CD4-positive, alpha-beta memory T cell (primary cell): ENCODE measurements at regions not wholly inside any gene's neighbourhood (a gene's known extent, or its start where the extent isn't known, plus 50 kb on each side); places are given as distances from the start of the nearest gene placed in this dataset.

Experiments
- CTCF ChIA-PET: fragments of 350-600 bp; sonication (Branson Sonifier 250); formaldehyde crosslinking; loops from one replicate; lab custom pipeline; 2021; ENCODE audit warnings: inconsistent platforms; ENCODE audit not compliant: partially characterized antibody; lab: Charles Lee
- POLR2A ChIA-PET: fragments of 350-600 bp; sonication (Branson Sonifier 250); formaldehyde crosslinking; loops from one replicate; lab custom pipeline; 2021; ENCODE audit not compliant: partially characterized antibody; lab: Charles Lee
- DNase-seq, 5 donors: peaks; one replicate each; pipeline versions ENCODE4 v3.0.0 to v3.0.0-alpha.2; 2020 to 2022; ENCODE audit warnings: mixed read lengths in 1 of 5
- H3K27ac ChIP-seq: one replicate; pipeline ENCODE4 v1.7.0; 2013; ENCODE audit warnings: low read depth, low read length
- H3K27me3 ChIP-seq: 2 replicates; pipeline ENCODE4 v1.7.0; 2013; ENCODE audit warnings: mild to moderate bottlenecking, low read length, moderate library complexity; ENCODE audit not compliant: insufficient read depth
- H3K36me3 ChIP-seq: 2 replicates; pipeline ENCODE4 v1.7.0; 2013; ENCODE audit warnings: mild to moderate bottlenecking, low read length, moderate library complexity; ENCODE audit not compliant: insufficient read depth
- H3K4me1 ChIP-seq: 2 replicates; pipeline ENCODE4 v1.7.0; 2013; ENCODE audit warnings: mild to moderate bottlenecking, low read length, moderate library complexity; ENCODE audit not compliant: insufficient read depth
- H3K4me3 ChIP-seq, 2 donors: one replicate each; pipeline ENCODE4 v1.7.0; 2013; ENCODE audit warnings: low read length in 2 of 2, mild to moderate bottlenecking in 1 of 2
- H3K9me3 ChIP-seq, 2 donors: one replicate each; pipeline ENCODE4 v1.7.0; 2013; ENCODE audit warnings: low read length in 2 of 2, control low read depth in 1 of 2; ENCODE audit not compliant: control insufficient read depth in 1 of 2
- H3K27ac Mint-ChIP-seq, 7 donors: one replicate each; pipeline ENCODE4 v1.8.0; 2020 to 2021; ENCODE audit warnings: mixed read lengths in 7 of 7, mild to moderate bottlenecking in 6 of 7, inconsistent platforms in 3 of 7, moderate library complexity in 3 of 7
- H3K27me3 Mint-ChIP-seq, 2 donors: one replicate each; pipeline ENCODE4 v1.8.0; 2020 to 2021; ENCODE audit warnings: mixed read lengths in 2 of 2
- H3K36me3 Mint-ChIP-seq, 2 donors: one replicate each; pipeline ENCODE4 v1.8.0; 2020 to 2021; ENCODE audit warnings: mixed read lengths in 2 of 2, inconsistent platforms in 1 of 2, mild to moderate bottlenecking in 1 of 2
- H3K4me1 Mint-ChIP-seq, 4 donors: one replicate each; pipeline ENCODE4 v1.8.0; 2020 to 2021; ENCODE audit warnings: mixed read lengths in 4 of 4, mild to moderate bottlenecking in 1 of 4
- H3K4me3 Mint-ChIP-seq, 8 donors: one replicate each; pipeline ENCODE4 v1.8.0; 2020 to 2021; ENCODE audit warnings: mixed read lengths in 8 of 8, mild to moderate bottlenecking in 7 of 8, moderate library complexity in 6 of 8, inconsistent platforms in 3 of 8
- H3K9me3 Mint-ChIP-seq, 8 donors: one replicate each; pipeline ENCODE4 v1.8.0; 2020 to 2021; ENCODE audit warnings: mixed read lengths in 8 of 8, mild to moderate bottlenecking in 5 of 8, inconsistent platforms in 3 of 8, moderate library complexity in 1 of 8
- intact Hi-C: fragments of 100-400 bp; cut with micrococcal nuclease; formaldehyde crosslinking; loops from one replicate; pipeline ENCODE4 v1.15.1; 2023

DNA sequence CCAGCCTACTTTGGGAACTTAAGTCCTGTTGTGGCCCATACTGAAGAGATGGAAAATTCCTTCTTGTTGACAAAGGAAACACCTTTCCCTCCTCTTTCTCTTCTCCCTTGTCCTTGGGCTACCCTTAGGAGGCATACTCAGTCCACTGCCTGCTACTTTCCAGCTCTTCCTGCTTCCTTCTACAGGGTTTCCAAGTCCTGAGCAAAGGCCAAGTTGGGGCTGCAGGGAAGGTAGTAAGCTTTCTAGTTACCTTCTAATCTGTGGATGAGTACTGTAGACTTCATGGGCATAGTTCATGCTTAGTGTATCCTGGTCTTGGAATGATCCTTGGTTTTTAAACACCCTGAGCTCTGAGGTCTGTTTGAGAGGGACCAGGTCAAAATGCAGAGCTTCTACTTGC is 299.2 kb upstream of the MAF start:
- no peak overlapping the region for H3K4me3 ChIP-seq
- Mint-ChIP-seq H3K4me1 (no peaks in the 10 kb centered on the region), H3K27ac (no peak overlapping the region), H3K9me3 (peaks cover 0 to 1% (median 0%) of the 10 kb centered on the region in 8 donors), H3K4me3 (no peak overlapping the region), H3K27me3 (peaks cover 0 to 7% of the 10 kb centered on the region in 2 donors), H3K36me3 (no peaks in the 10 kb centered on the region)
- H3K4me1 ChIP-seq = no peaks in the 10 kb centered on the region
- H3K27me3 ChIP-seq = no peaks in the 10 kb centered on the region
- DNase-seq = no peak
- no peaks in the 10 kb centered on the region for H3K9me3 ChIP-seq
- intact Hi-C loops = no loop called here
- no peaks in the 10 kb centered on the region for H3K36me3 ChIP-seq
- CTCF ChIA-PET = no interaction called here
- POLR2A ChIA-PET = no interaction called here
- no peak overlapping the region for H3K27ac ChIP-seq

- H3K4me1 ChIP-seq = no peaks in the 10 kb centered on the region
- no peaks in the 10 kb centered on the region for H3K9me3 ChIP-seq
- Mint-ChIP-seq H3K27ac (peak overlapping the region in 1 of 7 donors; percentile 39), H3K9me3 (peaks cover 0 to 1% (median 0%) of the 10 kb centered on the region in 8 donors), H3K4me1 (no peaks in the 10 kb centered on the region), H3K4me3 (no peak overlapping the region), H3K36me3 (no peaks in the 10 kb centered on the region), H3K27me3 (peaks cover 0 to 7% of the 10 kb centered on the region in 2 donors)
- no peak overlapping the region for H3K4me3 ChIP-seq
- no peaks in the 10 kb centered on the region for H3K36me3 ChIP-seq
- ChIA-PET CTCF (no interaction called here), POLR2A (no interaction called here)
- H3K27ac ChIP-seq = no peak overlapping the region
- DNase-seq = no peak
- no peaks in the 10 kb centered on the region for H3K27me3 ChIP-seq
- intact Hi-C loops = no loop called here
Observed at GRCh38 chr16:79899316-79899715, 298.8 kb upstream of the MAF start.

GRCh38 chr16:79898703-79899102 is 298.2 kb upstream of the MAF start:
- Mint-ChIP-seq H3K27ac (peak overlapping the region in 1 of 7 donors; percentile 39), H3K27me3 (peaks cover 0 to 3% of the 10 kb centered on the region in 2 donors), H3K4me3 (no peak overlapping the region), H3K36me3 (no peaks in the 10 kb centered on the region), H3K4me1 (no peaks in the 10 kb centered on the region), H3K9me3 (peaks cover 0 to 1% (median 0%) of the 10 kb centered on the region in 8 donors)
- intact Hi-C loops = no loop called here
- H3K27ac ChIP-seq = no peak overlapping the region
- H3K36me3 ChIP-seq = no peaks in the 10 kb centered on the region
- H3K9me3 ChIP-seq = no peaks in the 10 kb centered on the region
- POLR2A ChIA-PET = no interaction called here
- H3K4me1 ChIP-seq = no peaks in the 10 kb centered on the region
- CTCF ChIA-PET = no interaction called here
- DNase-seq = no peak
- H3K4me3 ChIP-seq = no peak overlapping the region
- no peaks in the 10 kb centered on the region for H3K27me3 ChIP-seq

GRCh38 chr16:79897453-79898146 is 297.1 kb upstream of the MAF start:
- CTCF ChIA-PET = no interaction called here
- no peak overlapping the region for H3K4me3 ChIP-seq
- H3K27ac ChIP-seq = no peak overlapping the region
- no peaks in the 10 kb centered on the region for H3K4me1 ChIP-seq
- H3K9me3 Mint-ChIP-seq = peaks cover 0 to 1% (median 0%) of the 10 kb centered on the region in 8 donors
- no peaks in the 10 kb centered on the region for H3K36me3 ChIP-seq
- H3K27me3 Mint-ChIP-seq = peaks cover 0 to 5% of the 10 kb centered on the region in 2 donors
- intact Hi-C loops = no loop called here
- no peaks in the 10 kb centered on the region for H3K4me1 Mint-ChIP-seq
- no peak for DNase-seq
- H3K36me3 Mint-ChIP-seq = no peaks in the 10 kb centered on the region
- H3K27ac Mint-ChIP-seq = no peak overlapping the region
- H3K27me3 ChIP-seq = no peaks in the 10 kb centered on the region
- no peaks in the 10 kb centered on the region for H3K9me3 ChIP-seq
- POLR2A ChIA-PET = interaction anchor here (0.6 kb wide), 1 partner anchor 34 kb away, joined by 4 read pairs; no protein-coding TSS in a partner anchor
- H3K4me3 Mint-ChIP-seq = no peak overlapping the region

DNA sequence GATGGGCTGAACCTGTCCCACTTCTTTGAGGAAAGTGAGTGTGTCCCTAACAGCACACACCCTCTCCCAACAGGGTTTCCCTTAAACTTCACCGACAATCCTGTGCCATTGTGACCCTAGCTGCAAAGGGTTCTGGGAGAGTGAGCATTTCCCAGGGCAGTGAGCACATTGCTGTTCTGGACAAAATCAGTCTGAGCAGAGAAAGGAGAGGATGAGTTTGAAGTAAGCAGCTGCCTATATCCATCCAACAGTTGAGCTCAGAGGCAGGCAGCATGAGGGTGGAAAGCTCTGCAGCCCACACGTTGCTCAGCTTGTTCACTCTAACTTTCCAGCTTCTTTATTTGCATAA is 296.5 kb upstream of the MAF start:
- no peak overlapping the region for H3K4me3 Mint-ChIP-seq

DNA sequence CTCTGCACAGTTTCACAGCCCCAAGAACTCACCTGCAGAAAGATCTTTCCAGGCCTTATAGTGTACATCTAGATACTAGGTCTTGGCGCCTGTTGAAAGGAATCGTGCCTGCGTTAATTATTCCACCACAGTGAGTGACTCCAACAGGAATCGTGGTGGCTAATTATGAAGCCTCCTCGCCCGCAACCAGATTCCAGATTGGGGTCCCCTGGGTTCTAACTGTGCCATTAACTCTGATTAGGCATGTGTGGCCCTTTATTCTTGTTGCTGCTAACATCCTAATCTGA is 295.3 kb upstream of the MAF start:
- Mint-ChIP-seq H3K4me3 (no peak overlapping the region), H3K36me3 (no peaks in the 10 kb centered on the region), H3K27ac (no peak overlapping the region), H3K9me3 (peaks cover 0 to 1% (median 0%) of the 10 kb centered on the region in 8 donors), H3K4me1 (no peaks in the 10 kb centered on the region), H3K27me3 (peaks cover 0 to 8% of the 10 kb centered on the region in 2 donors)
- Histone ChIP-seq H3K4me3 (no peak overlapping the region), H3K9me3 (no peaks in the 10 kb centered on the region), H3K4me1 (no peaks in the 10 kb centered on the region), H3K36me3 (no peaks in the 10 kb centered on the region), H3K27ac (no peak overlapping the region), H3K27me3 (no peaks in the 10 kb centered on the region)
- CTCF ChIA-PET = no interaction called here
- DNase-seq = no peak
- intact Hi-C loops = no loop called here
- POLR2A ChIA-PET = no interaction called here

More for the DNA sequence above, 296.5 kb upstream of the MAF start:
- no peaks in the 10 kb centered on the region for H3K9me3 ChIP-seq
- no peaks in the 10 kb centered on the region for H3K27me3 ChIP-seq
- no peak overlapping the region for H3K27ac ChIP-seq
- ChIA-PET POLR2A (interaction anchor here (0.6 kb wide), 1 partner anchor 34 kb away, joined by 4 read pairs; no protein-coding TSS in a partner anchor), CTCF (no interaction called here)
- Mint-ChIP-seq H3K36me3 (no peaks in the 10 kb centered on the region), H3K27me3 (peaks cover 0 to 5% of the 10 kb centered on the region in 2 donors), H3K9me3 (peaks cover 0 to 1% (median 0%) of the 10 kb centered on the region in 8 donors), H3K27ac (no peak overlapping the region), H3K4me1 (no peaks in the 10 kb centered on the region)
- no peaks in the 10 kb centered on the region for H3K36me3 ChIP-seq
- no peak for DNase-seq
- intact Hi-C loops = no loop called here
- no peak overlapping the region for H3K4me3 ChIP-seq
- no peaks in the 10 kb centered on the region for H3K4me1 ChIP-seq

DNA sequence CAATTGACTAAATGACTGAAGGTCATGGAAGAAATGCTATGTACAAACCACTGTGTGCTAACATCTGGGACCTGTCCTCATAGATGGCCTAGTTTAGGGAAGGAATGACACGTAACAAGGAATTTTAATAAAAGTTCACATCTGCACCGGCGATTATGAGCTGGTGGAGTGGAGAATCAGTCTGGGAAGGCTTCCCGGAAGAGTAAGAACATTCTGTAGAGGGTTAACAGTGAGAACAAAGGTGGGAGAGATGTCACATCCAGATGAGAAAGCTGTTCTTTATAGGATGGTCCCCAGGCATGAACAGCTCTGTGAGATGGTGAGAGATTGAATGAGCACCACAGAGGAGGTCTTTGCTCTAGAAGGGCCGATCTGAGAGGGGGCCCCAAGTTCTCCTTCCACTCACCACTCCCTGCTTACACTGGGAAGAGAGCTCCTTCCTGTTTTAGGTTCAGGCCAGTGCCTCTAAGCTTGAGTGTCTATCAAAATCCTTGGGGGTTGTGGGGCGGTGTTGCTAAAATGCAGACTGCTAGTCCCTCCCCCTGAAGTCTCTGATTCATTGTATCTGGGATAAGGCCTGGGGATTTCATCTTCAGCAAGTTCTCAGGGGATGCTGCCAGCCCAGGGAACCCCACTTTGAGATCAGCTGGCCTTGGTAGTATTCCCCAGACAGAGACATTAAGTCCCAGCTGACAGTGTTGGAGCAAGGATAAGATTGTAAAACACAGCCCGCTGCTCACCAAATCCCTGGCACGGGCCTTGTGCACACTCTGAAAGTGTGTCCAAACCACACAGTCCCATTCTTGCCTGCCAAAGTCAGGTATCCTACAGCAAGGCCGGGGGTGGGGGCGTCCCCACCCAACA is 294.7 kb upstream of the MAF start:
- H3K27ac ChIP-seq = no peak overlapping the region
- H3K4me3 Mint-ChIP-seq = no peak overlapping the region
- H3K27me3 ChIP-seq = no peaks in the 10 kb centered on the region
- CTCF ChIA-PET = no interaction called here
- no peak overlapping the region for H3K27ac Mint-ChIP-seq
- H3K4me3 ChIP-seq = no peak overlapping the region
- POLR2A ChIA-PET = no interaction called here
- no peak for DNase-seq
- no peaks in the 10 kb centered on the region for H3K36me3 Mint-ChIP-seq
- peaks cover 0 to 1% (median 0%) of the 10 kb centered on the region in 8 donors for H3K9me3 Mint-ChIP-seq
- H3K4me1 Mint-ChIP-seq = no peaks in the 10 kb centered on the region
- peaks cover 0 to 8% of the 10 kb centered on the region in 2 donors for H3K27me3 Mint-ChIP-seq
- intact Hi-C loops = no loop called here
- H3K4me1 ChIP-seq = no peaks in the 10 kb centered on the region
- no peaks in the 10 kb centered on the region for H3K36me3 ChIP-seq
- H3K9me3 ChIP-seq = no peaks in the 10 kb centered on the region
